GM19035 (cell line): ENCODE measurements at regions not wholly inside any gene's neighbourhood (a gene's known extent, or its start where the extent isn't known, plus 50 kb on each side); places are given as distances from the start of the nearest gene placed in this dataset.

Source experiments
- ATAC-seq: cut with Tn5 transposase; IDR thresholded peaks from one replicate; pipeline ENCODE4 v1.9.1; 2021; ENCODE audit not compliant: unreplicated experiment

DNA sequence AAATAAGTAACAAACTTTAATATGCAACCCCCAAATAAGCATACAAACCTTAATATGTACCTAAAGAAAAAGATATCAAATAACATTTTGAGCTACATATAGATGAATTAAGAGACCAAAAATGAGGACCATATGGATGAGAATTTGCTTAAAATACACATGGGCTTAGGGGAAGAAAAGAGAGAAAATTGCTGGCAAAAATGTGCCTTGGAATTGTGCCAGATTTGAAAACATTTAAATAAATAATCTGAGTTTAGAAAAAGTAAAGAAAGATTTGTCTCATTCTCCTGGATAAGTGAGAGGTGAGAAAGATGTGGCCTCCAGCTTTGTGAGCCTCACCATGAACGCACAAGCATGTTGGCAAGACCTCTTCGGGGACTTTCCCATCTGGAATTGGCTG, 372.6 kb downstream of the SOX11 start:
- no peak for ATAC-seq

DNA sequence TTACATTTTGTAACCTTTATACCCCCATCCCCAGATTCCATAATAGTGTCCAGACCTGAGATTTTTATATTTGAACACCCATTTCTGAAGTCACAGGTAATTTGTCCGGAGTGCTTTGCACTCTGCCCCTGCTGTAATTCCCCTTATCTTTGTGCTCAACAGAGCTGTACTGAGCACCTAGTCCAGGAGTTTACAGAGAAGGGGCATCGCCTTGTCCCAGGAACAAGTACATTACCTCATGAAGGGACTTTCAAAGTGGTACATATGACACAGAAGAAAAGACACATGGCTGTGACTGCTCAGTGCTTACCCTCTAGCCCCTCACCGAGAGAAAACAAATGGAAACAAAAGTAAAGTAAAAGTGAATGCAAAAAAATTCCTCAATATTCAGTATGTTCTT, 373.5 kb downstream of the SOX11 start:
- no peak for ATAC-seq

DNA sequence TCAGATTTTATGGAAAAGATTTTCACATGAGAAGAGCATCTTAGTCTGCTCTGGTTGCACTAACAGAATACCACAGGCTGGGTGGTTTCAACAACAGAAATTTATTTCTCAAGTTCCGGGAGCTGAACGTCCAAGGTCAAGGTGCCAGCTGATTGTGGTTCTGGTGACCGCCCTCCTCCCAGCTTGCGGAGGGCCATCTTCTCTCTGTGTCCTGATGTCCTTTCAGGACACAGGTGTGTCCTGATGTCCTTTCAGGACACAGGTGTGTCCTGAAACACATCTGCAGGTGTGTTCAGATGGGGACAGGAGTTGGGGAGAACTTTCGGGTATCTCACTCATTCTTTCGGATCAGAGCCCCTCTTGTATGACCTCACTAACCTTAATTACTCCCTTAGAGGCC, 374.9 kb downstream of the SOX11 start:
- no peak for ATAC-seq

DNA sequence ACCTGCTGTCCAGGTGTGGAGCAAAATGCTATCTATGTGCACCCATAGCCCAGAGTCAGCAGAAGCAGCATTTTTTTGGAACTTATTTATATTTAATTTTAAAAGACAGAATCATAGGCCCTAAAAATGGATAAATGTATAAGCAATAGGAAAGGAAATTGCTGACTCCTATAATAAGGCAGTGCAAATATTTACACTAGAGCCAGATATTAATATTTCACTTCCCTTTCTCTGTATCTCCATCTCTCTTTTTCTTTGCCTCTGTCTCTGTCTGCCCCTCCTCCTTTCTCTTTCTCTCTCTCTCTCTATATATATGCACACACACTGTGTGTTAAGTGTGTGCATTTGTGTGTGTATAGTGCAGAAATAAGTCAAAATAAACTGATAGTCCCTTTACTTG, 375.6 kb downstream of the SOX11 start:
- no peak for ATAC-seq

DNA sequence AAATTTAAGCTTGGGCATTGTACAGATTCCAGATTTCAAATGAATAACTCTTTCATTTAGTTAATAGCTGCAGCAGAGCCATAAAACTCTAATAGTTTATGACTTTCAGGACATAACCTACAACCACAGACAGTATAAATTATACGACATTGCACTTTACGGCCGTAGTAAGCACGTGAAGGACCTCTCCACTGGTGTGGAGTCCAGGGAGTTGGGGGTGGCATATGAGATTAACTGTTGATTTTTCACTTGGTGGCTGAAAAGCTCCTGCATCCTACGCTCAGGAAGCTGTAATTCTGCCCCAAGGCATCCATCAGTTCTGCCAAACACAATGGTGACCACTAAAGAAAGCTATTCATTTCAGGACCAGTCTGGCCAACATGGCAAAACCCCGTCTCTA, 376.2 kb downstream of the SOX11 start:
- no peak for ATAC-seq

DNA sequence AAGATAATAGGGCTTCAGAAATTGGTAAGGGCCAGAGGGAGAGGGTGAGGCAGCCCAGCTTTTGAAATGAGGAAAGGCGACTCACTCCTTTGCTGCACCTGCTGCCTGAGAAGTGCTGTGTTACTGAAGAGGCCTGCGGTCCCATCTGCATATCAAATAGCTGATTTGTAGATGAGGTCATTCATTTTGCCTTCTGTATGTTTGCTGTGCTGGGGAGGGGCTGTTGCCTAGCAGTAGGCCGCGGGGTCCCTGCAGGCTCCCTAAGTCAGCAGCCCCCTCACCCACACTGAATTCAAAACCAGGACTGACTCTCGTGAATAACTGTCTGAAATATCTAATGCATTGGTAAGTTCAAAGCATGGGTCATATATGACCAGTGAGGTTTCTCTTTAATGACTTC, 377.2 kb downstream of the SOX11 start:
- ATAC-seq = no peak

DNA sequence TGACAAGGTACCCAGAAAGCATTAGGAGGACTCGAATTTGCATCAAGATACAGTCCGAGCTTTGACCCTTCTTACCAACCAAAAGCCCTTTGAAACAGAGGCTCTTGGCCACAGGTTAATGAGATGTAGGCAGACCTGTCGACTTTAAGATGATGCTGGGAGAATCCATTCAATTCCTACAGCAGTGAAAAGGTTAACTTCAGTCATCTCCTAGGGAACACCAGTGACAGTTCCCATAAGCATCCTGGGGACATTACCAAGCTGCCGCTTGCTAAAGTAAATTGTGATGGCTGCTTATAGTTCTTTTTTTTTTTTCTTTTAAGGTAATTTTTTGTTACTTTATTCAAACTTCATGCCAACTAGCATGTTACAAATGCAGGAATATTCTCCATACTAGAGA, 379.3 kb downstream of the SOX11 start:
- ATAC-seq = no peak

DNA sequence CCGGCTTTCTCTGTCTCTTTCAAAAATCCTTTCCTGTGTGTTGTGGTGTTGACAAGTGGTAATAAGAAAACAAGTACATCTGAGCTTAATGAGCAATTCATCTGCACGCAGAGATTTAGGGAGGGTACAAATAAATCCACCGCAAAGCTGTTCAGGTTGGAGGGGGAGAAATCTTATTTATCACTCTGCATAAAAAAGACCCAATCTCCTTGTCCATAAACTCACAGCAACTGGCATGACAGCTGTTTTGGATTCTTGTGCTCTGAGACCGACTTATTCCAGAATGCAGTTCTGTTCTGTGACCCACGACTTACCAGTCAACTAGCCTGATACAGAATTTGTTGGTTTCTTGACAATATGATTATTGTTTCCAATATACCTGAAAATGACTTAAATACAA, 380.1 kb downstream of the SOX11 start:
- ATAC-seq = no peak

DNA sequence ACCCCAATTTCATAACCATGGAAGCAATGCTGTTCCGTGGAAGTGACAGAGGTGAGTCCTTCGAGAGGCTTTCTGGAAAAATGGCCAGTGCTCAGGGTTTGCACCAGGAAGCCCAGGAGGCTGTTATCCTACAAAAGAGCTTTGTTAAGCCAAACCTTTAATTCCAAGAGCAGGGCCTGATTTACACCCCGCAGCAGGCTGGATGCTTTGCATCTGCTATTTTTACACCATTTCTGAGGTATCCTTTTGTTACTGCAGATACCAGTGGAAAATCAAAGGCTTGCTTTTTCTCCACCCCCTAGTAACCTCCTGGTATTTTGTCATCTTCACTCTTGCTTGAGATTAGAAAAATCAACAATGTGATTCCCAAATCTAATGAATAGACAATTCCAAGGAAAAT, 380.6 kb downstream of the SOX11 start:
- no peak for ATAC-seq

DNA sequence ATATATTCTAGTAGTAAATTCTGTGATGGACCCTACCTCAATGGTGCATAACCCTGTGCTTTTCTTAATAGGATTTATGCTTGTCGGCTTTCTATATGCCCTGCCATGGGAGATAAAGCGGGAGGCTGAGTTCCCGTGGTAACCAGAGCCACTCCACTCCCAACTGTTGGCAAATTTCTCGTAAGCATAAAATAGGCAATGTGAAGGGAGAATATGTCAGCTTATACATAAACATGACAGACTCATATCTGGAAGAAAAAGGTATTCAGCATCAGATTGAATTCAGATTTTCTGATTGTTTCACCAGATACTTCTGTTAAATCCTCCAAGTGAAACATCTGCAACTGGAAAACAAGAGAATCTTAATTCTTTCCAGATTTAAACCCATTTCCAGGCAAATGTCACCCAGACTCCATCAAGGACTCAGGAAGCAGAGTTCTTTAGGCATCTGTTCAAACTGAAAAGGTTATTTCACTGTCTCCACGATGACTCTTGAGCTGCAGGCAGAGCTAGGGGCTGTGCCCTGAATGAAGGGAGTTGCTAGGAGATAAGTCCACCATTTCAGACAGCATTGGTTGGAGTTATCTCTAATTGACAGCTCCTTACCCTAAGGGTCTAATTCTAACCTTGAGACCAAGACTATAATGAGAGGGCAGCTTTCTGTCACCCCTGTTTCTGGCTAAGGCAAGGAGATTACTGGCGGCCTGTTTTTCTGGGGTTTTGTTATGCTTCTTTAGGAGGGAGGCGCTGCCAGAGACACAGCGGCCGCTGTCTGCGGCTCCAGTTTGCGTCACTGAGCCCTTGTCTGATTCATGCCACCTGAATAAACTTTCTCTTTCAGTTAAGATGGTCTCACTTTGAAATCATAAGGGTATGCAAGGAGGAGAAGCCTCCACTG, 381.3 kb downstream of the SOX11 start:
- no peak for ATAC-seq

DNA sequence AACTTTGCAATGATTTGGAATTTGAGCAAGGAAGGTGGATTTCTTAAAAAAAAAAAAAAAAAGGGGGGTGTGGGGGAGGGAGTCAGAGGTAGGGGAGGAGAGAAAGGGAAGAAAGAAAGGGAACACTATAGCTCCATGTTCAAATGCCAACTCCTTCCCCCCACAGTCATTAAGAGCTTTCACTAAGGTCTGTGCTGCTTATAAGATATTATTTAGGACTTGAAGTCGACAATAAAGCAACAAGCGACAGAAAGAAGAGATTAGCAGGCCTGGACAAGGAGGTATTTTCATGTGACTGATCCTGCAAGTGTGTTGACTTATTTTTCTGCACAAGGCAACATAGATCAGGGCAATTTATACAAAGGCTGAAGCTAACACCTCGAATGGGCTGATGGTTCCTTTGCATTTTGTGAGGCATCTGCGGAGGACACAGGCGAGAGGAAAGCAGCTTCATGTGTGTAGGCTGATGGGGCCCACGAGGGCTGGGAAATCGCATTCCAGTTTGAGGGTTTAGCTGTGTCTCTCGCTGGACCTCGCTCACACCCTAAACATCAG, 382.0 kb downstream of the SOX11 start:
- ATAC-seq = no peak

DNA sequence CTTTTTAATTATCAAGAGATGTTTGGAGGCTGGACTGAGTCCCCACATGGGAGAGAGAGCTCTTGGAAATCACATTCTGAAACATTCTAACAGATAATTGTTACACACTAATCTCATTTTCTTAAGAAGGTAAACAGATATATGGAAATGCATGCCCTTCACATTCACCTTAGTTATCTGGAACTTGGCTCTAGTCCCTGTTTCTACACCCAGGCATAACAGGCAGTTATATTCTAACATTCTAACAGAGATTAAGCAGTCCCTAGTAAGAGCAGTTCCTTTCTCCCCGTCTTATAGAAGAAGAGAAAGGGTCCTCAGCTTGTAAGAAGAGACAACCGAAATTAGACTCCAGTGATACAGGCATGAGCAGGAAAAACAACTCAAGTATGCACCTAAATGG, 385.4 kb downstream of the SOX11 start:
- ATAC-seq = no peak

DNA sequence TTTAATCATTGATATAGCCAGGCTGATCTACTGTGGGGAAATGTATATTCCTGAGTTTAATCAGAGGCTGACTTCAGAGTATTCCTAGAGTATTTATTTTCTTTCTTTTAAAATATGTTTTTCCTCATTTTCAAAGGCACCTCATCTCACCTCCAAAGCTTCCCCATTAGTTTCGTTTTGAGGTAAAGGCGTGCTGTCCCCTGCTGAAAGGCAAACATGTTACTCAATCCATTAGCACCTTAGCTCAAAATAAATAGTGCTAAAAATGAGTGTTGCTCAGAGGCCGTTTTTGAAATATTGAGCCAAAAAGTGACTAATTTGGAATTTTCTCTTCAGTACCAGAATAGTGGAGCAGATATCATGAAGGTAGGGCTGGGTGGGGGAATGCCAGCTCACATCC, 386.2 kb downstream of the SOX11 start:
- ATAC-seq = no peak

DNA sequence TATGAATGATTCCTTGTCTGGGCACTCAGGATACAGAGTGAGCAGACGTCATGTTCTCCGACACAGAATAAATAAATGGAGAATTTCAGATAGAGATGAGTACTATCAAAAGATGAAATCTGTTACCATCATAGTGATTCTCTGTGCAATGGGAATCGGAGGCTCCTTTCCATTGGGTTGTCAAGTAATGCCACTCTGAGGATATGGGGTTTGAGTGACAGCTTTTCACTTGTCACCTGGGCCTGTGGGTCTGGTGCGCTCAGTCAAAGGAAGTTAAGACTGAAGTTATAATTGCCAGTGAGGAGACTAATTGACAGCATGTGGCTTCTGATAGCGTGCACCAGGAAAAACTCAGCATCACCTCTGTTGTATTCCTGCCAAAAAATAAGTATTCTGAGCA, 387.2 kb downstream of the SOX11 start:
- ATAC-seq = no peak

DNA sequence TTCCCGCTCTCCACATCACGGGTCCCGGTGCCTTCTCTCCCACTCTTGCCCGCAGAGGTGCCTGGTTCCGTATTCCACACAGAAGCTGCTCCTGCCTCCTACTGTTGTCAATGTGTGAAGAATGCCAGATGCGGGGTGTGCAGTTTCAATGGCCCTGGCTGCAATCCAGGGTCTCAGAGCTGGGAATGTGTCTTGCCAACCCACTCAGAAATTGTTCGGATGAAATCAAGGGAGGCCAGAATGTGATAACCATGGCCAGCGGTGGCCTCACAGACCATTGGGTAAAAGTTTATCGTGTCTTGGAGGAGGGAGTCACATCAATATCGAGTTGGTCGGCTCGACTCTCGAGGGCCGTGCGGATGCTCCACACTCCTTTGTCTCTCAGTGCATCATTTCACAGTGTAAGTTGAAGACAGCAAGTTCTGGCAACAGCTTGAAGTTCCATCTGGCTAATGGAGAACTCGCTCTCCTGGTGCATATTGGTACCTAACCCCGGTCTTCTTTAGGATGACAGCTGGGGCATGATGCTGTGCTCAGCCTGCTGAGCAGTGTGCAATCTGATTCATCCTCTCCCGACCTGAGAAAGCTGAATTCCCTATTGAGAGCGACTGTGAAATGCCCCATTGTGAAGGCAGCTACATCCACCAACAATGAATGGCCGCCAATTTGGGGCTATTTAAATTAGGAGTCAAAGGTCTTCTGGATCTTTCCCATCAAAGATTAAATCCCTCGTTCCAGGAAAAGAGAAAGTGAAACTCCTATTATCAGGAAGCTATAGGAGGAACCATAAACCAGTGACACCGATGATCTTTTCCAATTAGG, 389.0 kb downstream of the SOX11 start:
- ATAC-seq = no peak

DNA sequence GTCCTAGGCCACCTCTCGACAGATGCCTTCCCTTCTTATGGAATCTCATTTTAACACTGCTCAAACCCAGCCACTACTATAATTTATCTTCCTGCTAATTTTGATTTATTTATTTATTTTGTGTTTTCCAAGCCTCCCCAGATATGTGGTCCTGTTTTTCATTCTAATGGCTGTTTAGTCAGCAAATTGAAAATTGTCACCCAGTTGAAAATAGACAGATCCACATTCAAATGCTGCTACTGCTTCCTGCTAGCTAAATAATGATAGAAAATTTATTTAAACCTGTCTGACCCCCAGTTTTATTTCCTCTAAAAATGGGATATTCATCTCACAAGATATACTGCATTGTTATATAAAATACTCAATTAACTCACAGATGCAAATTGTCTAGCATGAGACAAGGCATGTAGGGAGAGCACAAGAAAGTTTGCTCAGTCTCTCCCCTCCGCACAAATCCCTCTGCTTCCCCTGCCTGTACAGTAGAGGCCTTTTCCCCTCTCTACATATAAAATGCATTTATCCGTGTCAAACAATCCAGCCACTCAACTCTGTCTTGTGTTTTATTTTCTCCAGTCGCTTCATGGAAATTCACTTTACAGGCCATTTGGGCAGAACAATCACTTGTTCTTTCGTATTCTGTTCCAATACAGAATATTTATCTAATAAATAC, 389.9 kb downstream of the SOX11 start:
- no peak for ATAC-seq

DNA sequence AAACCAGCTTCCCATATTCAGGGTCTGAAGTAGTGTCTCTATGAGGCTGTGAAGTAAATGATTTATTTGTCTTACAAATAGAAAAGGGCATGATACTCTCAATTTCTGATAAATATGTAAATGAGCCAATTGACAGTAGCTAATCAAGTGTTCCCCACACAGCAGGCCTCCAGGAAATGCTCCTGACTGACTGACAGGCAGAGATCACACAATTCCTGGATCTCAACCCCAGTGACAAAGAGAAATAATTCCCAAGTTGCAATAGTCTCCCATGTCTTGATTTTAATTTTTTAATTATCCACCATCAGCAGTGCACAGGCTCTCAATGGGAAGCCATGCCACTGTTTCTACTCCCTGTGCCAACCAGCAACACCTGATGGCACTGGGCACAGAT, 390.4 kb downstream of the SOX11 start:
- no peak for ATAC-seq

DNA sequence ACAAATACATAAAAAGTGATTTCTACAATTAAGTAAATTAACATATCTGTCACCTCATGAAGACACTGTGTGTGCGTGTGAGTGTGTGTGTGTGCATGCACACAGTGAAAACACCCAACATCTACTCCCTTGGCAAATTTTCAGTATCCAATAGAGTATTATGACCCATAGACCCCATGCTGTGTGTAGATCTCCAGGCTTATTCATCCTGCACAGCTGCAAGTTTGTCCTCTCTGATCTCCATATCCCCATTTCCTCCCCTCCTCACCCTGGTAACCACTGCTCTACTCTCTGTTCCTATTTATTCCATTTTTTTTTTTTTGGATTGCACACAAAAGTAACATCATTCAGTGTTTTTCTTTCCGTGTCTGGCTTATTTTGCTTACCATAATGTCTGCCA, 391.0 kb downstream of the SOX11 start:
- ATAC-seq = no peak

DNA sequence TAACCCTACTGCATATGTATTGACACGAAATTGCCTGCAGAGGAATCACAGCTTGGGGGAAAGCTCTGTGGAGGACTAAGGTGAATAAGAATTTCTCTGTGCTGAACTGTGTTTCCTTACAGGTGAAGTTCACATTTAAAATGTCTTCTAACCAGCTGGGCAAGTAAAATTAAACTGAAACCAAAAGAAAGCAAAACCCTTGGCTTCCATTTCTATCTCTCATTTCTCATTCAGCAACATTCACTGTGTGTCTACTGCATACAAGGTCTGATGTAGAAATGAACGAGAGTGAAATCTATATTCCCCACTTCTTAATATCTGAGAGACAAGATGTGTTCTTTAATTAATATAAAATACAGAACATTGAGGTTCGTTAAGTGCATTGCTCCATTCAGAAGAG, 397.3 kb downstream of the SOX11 start:
- no peak for ATAC-seq

DNA sequence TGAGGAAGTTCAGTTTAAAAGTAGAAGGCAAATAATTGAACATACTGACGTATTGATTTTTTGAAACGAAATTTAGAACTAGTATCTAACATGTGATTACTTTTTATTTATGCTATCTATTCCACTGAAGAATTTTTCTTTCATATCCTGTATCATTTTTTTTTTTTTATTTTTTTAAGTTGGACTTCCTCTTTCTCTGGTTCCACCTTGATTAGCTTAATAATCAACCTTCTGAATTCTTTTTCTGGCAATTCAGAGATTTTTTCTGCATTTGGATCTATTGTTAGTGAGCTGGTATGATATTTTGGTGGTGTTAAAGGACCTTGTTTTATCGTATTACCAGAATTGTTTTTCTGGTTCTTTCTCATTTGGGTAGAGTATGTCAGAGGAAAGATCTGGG, 411.2 kb downstream of the SOX11 start:
- no peak for ATAC-seq

DNA sequence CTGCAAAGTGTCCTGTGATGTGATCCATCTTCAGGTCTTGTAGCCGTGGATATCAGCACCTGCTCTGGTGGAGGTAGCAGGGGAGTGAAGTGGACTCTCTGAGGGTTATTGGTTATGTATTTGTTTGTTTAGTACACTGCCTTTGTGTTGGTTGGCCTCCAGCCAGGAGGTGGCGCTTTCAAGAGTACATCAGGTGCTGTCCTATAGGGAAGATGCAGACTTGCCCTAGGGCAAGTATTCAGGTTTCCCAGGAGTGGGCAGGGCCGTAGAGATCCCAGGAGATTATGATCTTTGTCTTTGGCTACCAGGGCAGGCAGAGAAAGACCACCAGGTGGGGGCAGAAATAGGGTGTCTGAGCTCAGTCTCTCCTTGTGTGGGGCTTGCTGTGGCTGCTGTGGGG, 411.8 kb downstream of the SOX11 start:
- no peak for ATAC-seq

DNA sequence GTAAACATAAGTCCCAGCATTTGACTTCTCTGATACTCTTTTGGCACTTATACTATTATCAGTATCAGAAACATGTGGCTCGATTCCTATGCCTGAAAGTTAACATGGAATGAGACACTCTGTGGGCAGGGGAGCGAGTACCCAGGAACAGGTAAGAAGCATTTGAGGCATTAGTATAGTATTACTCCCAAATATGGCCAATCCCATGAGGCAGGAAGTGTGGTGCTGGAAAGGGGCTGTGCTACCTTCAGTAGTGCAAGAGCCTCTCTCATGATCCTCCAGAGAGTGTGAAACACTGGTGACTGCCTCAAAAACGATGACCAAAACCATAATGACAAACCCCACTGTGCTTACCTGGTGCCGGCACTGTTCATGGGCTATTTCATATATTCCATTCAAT, 415.1 kb downstream of the SOX11 start:
- no peak for ATAC-seq
